ENCODE measurements at regions not wholly inside any gene's neighbourhood (a gene's known extent, or its start where the extent isn't known, plus 50 kb on each side); places are given as distances from the start of the nearest gene placed in this dataset.

- no peak overlapping the region for H3K27ac ChIP-seq (ENCODE audit: low read depth, low read length)
- no peak overlapping the region for H3K9ac ChIP-seq (ENCODE audit: low read depth, low read length)
- H3K27me3 ChIP-seq (ENCODE audit: insufficient read depth, low read length), result no peaks in the 10 kb centered on the region
- H3K4me3 ChIP-seq (ENCODE audit: low read length), result no peak overlapping the region
- peaks cover 52% of the 10 kb centered on the region for H3K9me3 ChIP-seq (ENCODE audit: insufficient read depth, low read depth, low read length)
- no peaks in the 10 kb centered on the region for H3K4me1 ChIP-seq (ENCODE audit: insufficient read depth, low read length)
- no peaks in the 10 kb centered on the region for H3K36me3 ChIP-seq (ENCODE audit: insufficient read depth, low read length)
Observed at GRCh38 chrY:8494396-8494795, 842.9 kb upstream of the TSPY4 start.

- no peaks in the 10 kb centered on the region for H3K36me3 ChIP-seq (ENCODE audit: insufficient read depth, low read length)
- H3K27me3 ChIP-seq (ENCODE audit: insufficient read depth, low read length), result no peaks in the 10 kb centered on the region
- H3K9me3 ChIP-seq (ENCODE audit: insufficient read depth, low read depth, low read length), result peaks cover 49% of the 10 kb centered on the region
- no peak overlapping the region for H3K27ac ChIP-seq (ENCODE audit: low read depth, low read length)
- no peak overlapping the region for H3K4me3 ChIP-seq (ENCODE audit: low read length)
- no peaks in the 10 kb centered on the region for H3K4me1 ChIP-seq (ENCODE audit: insufficient read depth, low read length)
- H3K9ac ChIP-seq (ENCODE audit: low read depth, low read length), result no peak overlapping the region
- WGBS, result 47% methylated on average over 2 of the region's 2 CpGs
Observed at GRCh38 chrY:8495243-8495642, 842.0 kb upstream of the TSPY4 start.

GRCh38 chrY:8500888-8501287 lies 836.4 kb upstream of the TSPY4 start:
- no peak overlapping the region for H3K27ac ChIP-seq (ENCODE audit: low read depth, low read length)
- no peak overlapping the region for H3K4me3 ChIP-seq (ENCODE audit: low read length)
- peaks cover 29% of the 10 kb centered on the region; the same call in 1 of the 2 replicates for H3K9me3 ChIP-seq (ENCODE audit: insufficient read depth, low read depth, low read length)
- H3K9ac ChIP-seq (ENCODE audit: low read depth, low read length), result no peak overlapping the region
- H3K4me1 ChIP-seq (ENCODE audit: insufficient read depth, low read length), result no peaks in the 10 kb centered on the region
- 67% methylated on average over 3 of the region's 3 CpGs for WGBS
- no peaks in the 10 kb centered on the region for H3K36me3 ChIP-seq (ENCODE audit: insufficient read depth, low read length)
- no peaks in the 10 kb centered on the region for H3K27me3 ChIP-seq (ENCODE audit: insufficient read depth, low read length)

GRCh38 chrY:8533468-8533867 lies 803.8 kb upstream of the TSPY4 start:
- H3K9ac ChIP-seq (ENCODE audit: low read depth, low read length), result no peak overlapping the region
- no peak overlapping the region for H3K27ac ChIP-seq (ENCODE audit: low read depth, low read length)
- WGBS, result 57% methylated on average over 1 of the region's 1 CpG
- H3K27me3 ChIP-seq (ENCODE audit: insufficient read depth, low read length), result no peaks in the 10 kb centered on the region
- H3K4me1 ChIP-seq (ENCODE audit: insufficient read depth, low read length), result no peaks in the 10 kb centered on the region
- H3K9me3 ChIP-seq (ENCODE audit: insufficient read depth, low read depth, low read length), result peaks cover 36% of the 10 kb centered on the region; the same call in 1 of the 2 replicates
- no peaks in the 10 kb centered on the region for H3K36me3 ChIP-seq (ENCODE audit: insufficient read depth, low read length)
- no peak overlapping the region for H3K4me3 ChIP-seq (ENCODE audit: low read length)

- H3K9ac ChIP-seq (ENCODE audit: low read depth, low read length), result no peak overlapping the region
- no peaks in the 10 kb centered on the region for H3K27me3 ChIP-seq (ENCODE audit: insufficient read depth, low read length)
- H3K4me1 ChIP-seq (ENCODE audit: insufficient read depth, low read length), result no peaks in the 10 kb centered on the region
- peaks cover 32% of the 10 kb centered on the region; the same call in 1 of the 2 replicates for H3K9me3 ChIP-seq (ENCODE audit: insufficient read depth, low read depth, low read length)
- no peaks in the 10 kb centered on the region for H3K36me3 ChIP-seq (ENCODE audit: insufficient read depth, low read length)
- H3K27ac ChIP-seq (ENCODE audit: low read depth, low read length), result no peak overlapping the region
- WGBS, result 90% methylated on average over 2 of the region's 6 CpGs
- H3K4me3 ChIP-seq (ENCODE audit: low read length), result no peak overlapping the region
Observed at GRCh38 chrY:8535704-8536103, 801.6 kb upstream of the TSPY4 start.

GRCh38 chrY:8536277-8536676 lies 801.0 kb upstream of the TSPY4 start:
- H3K9me3 ChIP-seq (ENCODE audit: insufficient read depth, low read depth, low read length), result peaks cover 26% of the 10 kb centered on the region; the same call in 1 of the 2 replicates
- no peaks in the 10 kb centered on the region for H3K36me3 ChIP-seq (ENCODE audit: insufficient read depth, low read length)
- H3K27me3 ChIP-seq (ENCODE audit: insufficient read depth, low read length), result no peaks in the 10 kb centered on the region
- H3K4me1 ChIP-seq (ENCODE audit: insufficient read depth, low read length), result no peaks in the 10 kb centered on the region
- H3K27ac ChIP-seq (ENCODE audit: low read depth, low read length), result no peak overlapping the region
- H3K9ac ChIP-seq (ENCODE audit: low read depth, low read length), result no peak overlapping the region
- H3K4me3 ChIP-seq (ENCODE audit: low read length), result no peak overlapping the region
- WGBS, result 93% methylated on average over 2 of the region's 2 CpGs

GRCh38 chrY:8541306-8541705 lies 796.0 kb upstream of the TSPY4 start:
- Histone ChIP-seq H3K4me1 (ENCODE audit: insufficient read depth, low read length) (no peaks in the 10 kb centered on the region), H3K27me3 (ENCODE audit: insufficient read depth, low read length) (no peaks in the 10 kb centered on the region), H3K36me3 (ENCODE audit: insufficient read depth, low read length) (no peaks in the 10 kb centered on the region), H3K4me3 (ENCODE audit: low read length) (no peak overlapping the region), H3K9ac (ENCODE audit: low read depth, low read length) (no peak overlapping the region), H3K9me3 (ENCODE audit: insufficient read depth, low read depth, low read length) (peaks cover 25% of the 10 kb centered on the region; the same call in 1 of the 2 replicates), H3K27ac (ENCODE audit: low read depth, low read length) (no peak overlapping the region)
- 86% methylated on average over 3 of the region's 4 CpGs for WGBS

- Histone ChIP-seq H3K9me3 (ENCODE audit: insufficient read depth, low read depth, low read length) (peaks cover 39% of the 10 kb centered on the region), H3K36me3 (ENCODE audit: insufficient read depth, low read length) (no peaks in the 10 kb centered on the region), H3K4me3 (ENCODE audit: low read length) (no peak overlapping the region), H3K9ac (ENCODE audit: low read depth, low read length) (no peak overlapping the region), H3K27me3 (ENCODE audit: insufficient read depth, low read length) (no peaks in the 10 kb centered on the region), H3K4me1 (ENCODE audit: insufficient read depth, low read length) (no peaks in the 10 kb centered on the region), H3K27ac (ENCODE audit: low read depth, low read length) (no peak overlapping the region)
- 31% methylated on average over 2 of the region's 2 CpGs for WGBS
Observed at GRCh38 chrY:8544715-8545114, 792.5 kb upstream of the TSPY4 start.

GRCh38 chrY:8547931-8548330 lies 789.3 kb upstream of the TSPY4 start:
- no peak overlapping the region for H3K27ac ChIP-seq (ENCODE audit: low read depth, low read length)
- H3K4me1 ChIP-seq (ENCODE audit: insufficient read depth, low read length), result no peaks in the 10 kb centered on the region
- no peak overlapping the region for H3K9ac ChIP-seq (ENCODE audit: low read depth, low read length)
- no peak overlapping the region for H3K4me3 ChIP-seq (ENCODE audit: low read length)
- H3K36me3 ChIP-seq (ENCODE audit: insufficient read depth, low read length), result no peaks in the 10 kb centered on the region
- no peaks in the 10 kb centered on the region for H3K27me3 ChIP-seq (ENCODE audit: insufficient read depth, low read length)
- peaks cover 37% of the 10 kb centered on the region for H3K9me3 ChIP-seq (ENCODE audit: insufficient read depth, low read depth, low read length)

GRCh38 chrY:8551323-8551722 lies 785.9 kb upstream of the TSPY4 start:
- Histone ChIP-seq H3K9me3 (ENCODE audit: insufficient read depth, low read depth, low read length) (peaks cover 41% of the 10 kb centered on the region), H3K4me3 (ENCODE audit: low read length) (no peak overlapping the region), H3K9ac (ENCODE audit: low read depth, low read length) (no peak overlapping the region), H3K27me3 (ENCODE audit: insufficient read depth, low read length) (no peaks in the 10 kb centered on the region), H3K36me3 (ENCODE audit: insufficient read depth, low read length) (no peaks in the 10 kb centered on the region), H3K27ac (ENCODE audit: low read depth, low read length) (no peak overlapping the region), H3K4me1 (ENCODE audit: insufficient read depth, low read length) (no peaks in the 10 kb centered on the region)
- 75% methylated on average over 2 of the region's 2 CpGs for WGBS

- Histone ChIP-seq H3K4me1 (ENCODE audit: insufficient read depth, low read length) (no peaks in the 10 kb centered on the region), H3K4me3 (ENCODE audit: low read length) (no peak overlapping the region), H3K9me3 (ENCODE audit: insufficient read depth, low read depth, low read length) (peaks cover 39% of the 10 kb centered on the region), H3K27ac (ENCODE audit: low read depth, low read length) (no peak overlapping the region), H3K27me3 (ENCODE audit: insufficient read depth, low read length) (no peaks in the 10 kb centered on the region), H3K36me3 (ENCODE audit: insufficient read depth, low read length) (no peaks in the 10 kb centered on the region), H3K9ac (ENCODE audit: low read depth, low read length) (no peak overlapping the region)
- WGBS, result 71% methylated on average over 1 of the region's 1 CpG
Observed at GRCh38 chrY:8552168-8552805, 785.0 kb upstream of the TSPY4 start.

- 78% methylated on average over 8 of the region's 8 CpGs for WGBS
- peaks cover 35% of the 10 kb centered on the region for H3K9me3 ChIP-seq (ENCODE audit: insufficient read depth, low read depth, low read length)
Observed at GRCh38 chrY:8553614-8554013, 783.6 kb upstream of the TSPY4 start.

More at GRCh38 chrY:8553614-8554013, 783.6 kb upstream of the TSPY4 start:
- H3K27me3 ChIP-seq (ENCODE audit: insufficient read depth, low read length), result no peaks in the 10 kb centered on the region
- no peaks in the 10 kb centered on the region for H3K36me3 ChIP-seq (ENCODE audit: insufficient read depth, low read length)
- no peak overlapping the region for H3K9ac ChIP-seq (ENCODE audit: low read depth, low read length)
- H3K4me3 ChIP-seq (ENCODE audit: low read length), result no peak overlapping the region
- no peaks in the 10 kb centered on the region for H3K4me1 ChIP-seq (ENCODE audit: insufficient read depth, low read length)
- H3K27ac ChIP-seq (ENCODE audit: low read depth, low read length), result no peak overlapping the region

Data from HUES64 (cell line).